ENCODE measurements at regions not wholly inside any gene's neighbourhood (a gene's known extent, or its start where the extent isn't known, plus 50 kb on each side); places are given as distances from the start of the nearest gene placed in this dataset.
A peak's percentile ranks its signal among the peaks of the same experiment; 100 is the strongest.

- DNase-seq (ENCODE audit: low read depth, low spot score) = no peak
- TF ChIP-seq YY1 (IDR thresholded peaks at IDR 0.05; ENCODE audit: insufficient read depth, insufficient read length) = no peak
- no peak for TF ChIP-seq ZNF274 (IDR thresholded peaks at IDR 0.05; ENCODE audit: low read depth, low read length)
- TF ChIP-seq SUZ12 (IDR thresholded peaks at IDR 0.05; ENCODE audit: extremely low read depth, insufficient read depth, insufficient read length) = no peak
- Histone ChIP-seq H3K4me3 (ENCODE audit: insufficient read length, low read depth) (no peak overlapping the region), H3K9ac (ENCODE audit: insufficient read length, low read depth) (no peak overlapping the region), H3K9me3 (ENCODE audit: insufficient read depth, low read length) (no peaks in the 10 kb centered on the region), H3K36me3 (ENCODE audit: insufficient read depth, insufficient read length, low read length) (no peaks in the 10 kb centered on the region), H3K4me1 (ENCODE audit: insufficient read depth, insufficient read length) (no peaks in the 10 kb centered on the region), H3K27me3 (ENCODE audit: insufficient read depth, insufficient read length) (no peaks in the 10 kb centered on the region)
Observed at GRCh38 chr11:79747406-79747805, 306.6 kb upstream of the TENM4 start.

DNA sequence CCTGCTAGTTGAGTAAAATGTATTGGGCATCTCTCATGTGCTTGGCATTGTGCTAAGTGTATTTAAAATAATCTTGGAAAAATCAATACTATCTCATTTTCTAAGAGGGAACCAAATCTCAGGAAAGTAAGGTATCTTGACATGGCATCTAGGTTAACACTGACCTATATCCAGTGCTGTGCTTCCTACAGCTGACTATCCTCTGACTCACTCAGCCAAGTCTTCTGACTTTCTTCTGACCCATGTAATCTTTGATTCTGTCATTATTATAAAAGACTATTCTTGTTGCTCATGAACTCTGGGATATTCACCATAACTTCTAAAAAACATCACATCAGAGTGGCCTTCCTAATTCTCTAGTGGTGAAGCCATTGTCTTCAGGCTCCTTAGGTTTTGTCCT lies 304.1 kb upstream of the TENM4 start:
- DNase-seq (ENCODE audit: low read depth, low spot score) = no peak
- Histone ChIP-seq H3K9me3 (ENCODE audit: insufficient read depth, low read length) (no peaks in the 10 kb centered on the region), H3K27me3 (ENCODE audit: insufficient read depth, insufficient read length) (no peaks in the 10 kb centered on the region), H3K9ac (ENCODE audit: insufficient read length, low read depth) (no peak overlapping the region), H3K4me3 (ENCODE audit: insufficient read length, low read depth) (no peak overlapping the region), H3K36me3 (ENCODE audit: insufficient read depth, insufficient read length, low read length) (no peaks in the 10 kb centered on the region), H3K4me1 (ENCODE audit: insufficient read depth, insufficient read length) (no peaks in the 10 kb centered on the region)
- no peak for TF ChIP-seq ZNF274 (IDR thresholded peaks at IDR 0.05; ENCODE audit: low read depth, low read length)

DNA sequence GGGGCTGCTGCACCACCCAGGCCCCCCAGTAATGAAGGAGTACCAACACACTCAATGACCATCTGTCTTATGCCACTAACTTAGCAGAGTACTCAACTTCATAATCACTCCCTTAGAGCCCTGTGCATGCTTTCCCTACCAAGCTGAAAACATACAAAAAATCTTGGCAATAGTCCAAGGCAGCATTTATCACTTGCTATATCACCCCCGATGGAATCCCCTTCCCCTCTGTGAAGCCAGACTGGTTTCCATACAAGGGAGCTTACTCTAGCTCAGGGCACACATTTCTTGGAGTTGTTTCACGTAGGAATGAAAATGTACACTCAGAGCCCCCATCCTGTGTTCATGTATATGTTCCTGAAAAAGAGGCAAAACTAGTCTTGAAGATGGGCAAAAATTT lies 301.3 kb upstream of the TENM4 start:
- H3K36me3 ChIP-seq (ENCODE audit: insufficient read depth, insufficient read length, low read length) = no peaks in the 10 kb centered on the region
- no peak overlapping the region for H3K4me3 ChIP-seq (ENCODE audit: insufficient read length, low read depth)
- H3K4me1 ChIP-seq (ENCODE audit: insufficient read depth, insufficient read length) = no peaks in the 10 kb centered on the region
- TF ChIP-seq ZNF274 (IDR thresholded peaks at IDR 0.05; ENCODE audit: low read depth, low read length) (no peak), YY1 (IDR thresholded peaks at IDR 0.05; ENCODE audit: insufficient read depth, insufficient read length) (no peak), SUZ12 (IDR thresholded peaks at IDR 0.05; ENCODE audit: extremely low read depth, insufficient read depth, insufficient read length) (no peak)
- no peak overlapping the region for H3K9ac ChIP-seq (ENCODE audit: insufficient read length, low read depth)
- H3K9me3 ChIP-seq (ENCODE audit: insufficient read depth, low read length) = no peaks in the 10 kb centered on the region
- no peaks in the 10 kb centered on the region for H3K27me3 ChIP-seq (ENCODE audit: insufficient read depth, insufficient read length)
- DNase-seq (ENCODE audit: low read depth, low spot score) = no peak

- Histone ChIP-seq H3K9ac (ENCODE audit: insufficient read length, low read depth) (no peak overlapping the region), H3K9me3 (ENCODE audit: insufficient read depth, low read length) (no peaks in the 10 kb centered on the region), H3K36me3 (ENCODE audit: insufficient read depth, insufficient read length, low read length) (no peaks in the 10 kb centered on the region), H3K4me3 (ENCODE audit: insufficient read length, low read depth) (no peak overlapping the region), H3K27me3 (ENCODE audit: insufficient read depth, insufficient read length) (no peaks in the 10 kb centered on the region), H3K4me1 (ENCODE audit: insufficient read depth, insufficient read length) (no peaks in the 10 kb centered on the region)
- DNase-seq (ENCODE audit: low read depth, low spot score) = no peak
- TF ChIP-seq YY1 (IDR thresholded peaks at IDR 0.05; ENCODE audit: insufficient read depth, insufficient read length) = no peak
- TF ChIP-seq SUZ12 (IDR thresholded peaks at IDR 0.05; ENCODE audit: extremely low read depth, insufficient read depth, insufficient read length) = no peak
- TF ChIP-seq ZNF274 (IDR thresholded peaks at IDR 0.05; ENCODE audit: low read depth, low read length) = no peak
Observed at GRCh38 chr11:79739591-79739990, 298.8 kb upstream of the TENM4 start.

DNA sequence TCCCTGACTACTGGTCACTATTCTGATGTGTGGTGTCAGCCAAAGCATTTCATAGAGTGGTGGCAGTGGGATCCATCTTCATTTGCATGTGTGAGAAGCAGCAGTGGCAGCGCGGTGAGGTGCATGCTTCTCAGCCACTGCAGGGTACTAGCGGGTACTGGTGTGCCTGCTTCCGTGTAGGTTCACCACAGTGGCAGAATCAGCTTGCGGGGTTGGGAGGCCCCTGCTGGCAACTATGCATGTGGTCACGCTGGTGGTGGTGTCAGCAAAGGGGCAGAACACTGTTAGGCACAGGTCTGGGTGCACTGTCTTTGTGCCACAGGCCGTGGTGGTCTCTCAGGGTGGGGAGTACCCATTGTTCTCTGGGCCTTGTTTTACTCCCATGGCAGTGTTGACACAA lies 286.4 kb upstream of the TENM4 start:
- Histone ChIP-seq H3K9me3 (ENCODE audit: insufficient read depth, low read length) (no peaks in the 10 kb centered on the region), H3K4me1 (ENCODE audit: insufficient read depth, insufficient read length) (no peaks in the 10 kb centered on the region), H3K4me3 (ENCODE audit: insufficient read length, low read depth) (no peak overlapping the region), H3K27me3 (ENCODE audit: insufficient read depth, insufficient read length) (no peaks in the 10 kb centered on the region), H3K9ac (ENCODE audit: insufficient read length, low read depth) (no peak overlapping the region), H3K36me3 (ENCODE audit: insufficient read depth, insufficient read length, low read length) (no peaks in the 10 kb centered on the region)
- no peak for TF ChIP-seq ZNF274 (IDR thresholded peaks at IDR 0.05; ENCODE audit: low read depth, low read length)
- TF ChIP-seq SUZ12 (IDR thresholded peaks at IDR 0.05; ENCODE audit: extremely low read depth, insufficient read depth, insufficient read length) = no peak
- TF ChIP-seq YY1 (IDR thresholded peaks at IDR 0.05; ENCODE audit: insufficient read depth, insufficient read length) = no peak
- no peak for DNase-seq (ENCODE audit: low read depth, low spot score)

- Histone ChIP-seq H3K36me3 (ENCODE audit: insufficient read depth, insufficient read length, low read length) (no peaks in the 10 kb centered on the region), H3K9me3 (ENCODE audit: insufficient read depth, low read length) (no peaks in the 10 kb centered on the region), H3K4me1 (ENCODE audit: insufficient read depth, insufficient read length) (no peaks in the 10 kb centered on the region), H3K27me3 (ENCODE audit: insufficient read depth, insufficient read length) (no peaks in the 10 kb centered on the region), H3K9ac (ENCODE audit: insufficient read length, low read depth) (no peak overlapping the region), H3K4me3 (ENCODE audit: insufficient read length, low read depth) (no peak overlapping the region)
- TF ChIP-seq ZNF274 (IDR thresholded peaks at IDR 0.05; ENCODE audit: low read depth, low read length) = no peak
- TF ChIP-seq SUZ12 (IDR thresholded peaks at IDR 0.05; ENCODE audit: extremely low read depth, insufficient read depth, insufficient read length) = no peak
- TF ChIP-seq YY1 (IDR thresholded peaks at IDR 0.05; ENCODE audit: insufficient read depth, insufficient read length) = no peak
- DNase-seq (ENCODE audit: low read depth, low spot score) = no peak
Observed at GRCh38 chr11:79720115-79720514, 279.3 kb upstream of the TENM4 start.

- no peak overlapping the region for H3K4me3 ChIP-seq (ENCODE audit: insufficient read length, low read depth)
- H3K4me1 ChIP-seq (ENCODE audit: insufficient read depth, insufficient read length) = peaks cover 3% of the 10 kb centered on the region
- H3K9me3 ChIP-seq (ENCODE audit: insufficient read depth, low read length) = peaks cover 15% of the 10 kb centered on the region; the same call in 1 of the 2 replicates
- H3K36me3 ChIP-seq (ENCODE audit: insufficient read depth, insufficient read length, low read length) = no peaks in the 10 kb centered on the region
- DNase-seq (ENCODE audit: low read depth, low spot score) = peak; percentile 54
- H3K9ac ChIP-seq (ENCODE audit: insufficient read length, low read depth) = no peak overlapping the region
- no peaks in the 10 kb centered on the region for H3K27me3 ChIP-seq (ENCODE audit: insufficient read depth, insufficient read length)
- no peak for TF ChIP-seq SUZ12 (IDR thresholded peaks at IDR 0.05; ENCODE audit: extremely low read depth, insufficient read depth, insufficient read length)
- no peak for TF ChIP-seq YY1 (IDR thresholded peaks at IDR 0.05; ENCODE audit: insufficient read depth, insufficient read length)
Observed at GRCh38 chr11:79708319-79708932, 267.6 kb upstream of the TENM4 start.
